ENCODE measurements at regions not wholly inside any gene's neighbourhood (a gene's known extent, or its start where the extent isn't known, plus 50 kb on each side); places are given as distances from the start of the nearest gene placed in this dataset.

DNA sequence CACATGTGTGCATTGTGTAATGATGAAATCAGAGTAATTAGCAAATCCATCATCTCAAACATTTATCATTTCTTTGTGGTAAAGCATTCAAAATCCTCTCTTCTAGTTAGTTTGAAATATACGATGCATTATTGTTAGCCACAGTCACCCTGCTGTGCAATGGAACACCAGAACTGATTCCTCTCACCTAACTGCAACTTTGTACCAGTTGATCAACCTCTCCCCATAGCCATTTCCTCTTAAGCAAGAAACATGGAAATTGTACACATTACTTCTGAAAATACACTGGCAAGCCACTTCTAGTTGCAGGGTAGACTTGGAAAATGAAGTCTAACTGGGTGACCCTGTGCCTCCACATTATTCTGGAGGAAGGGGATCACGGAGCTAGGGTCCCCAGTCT, 58.1 kb upstream of the ESR1 start:
- POLR2A ChIA-PET, result no interaction called here
- Histone ChIP-seq H3K4me3 (ENCODE audit: low read depth, low read length) (no peak overlapping the region), H3K27me3 (ENCODE audit: control insufficient read depth, insufficient read depth, low read length) (no peaks in the 10 kb centered on the region), H3K9me3 (ENCODE audit: control insufficient read depth, insufficient read depth, low read length) (no peaks in the 10 kb centered on the region), H3K27ac (ENCODE audit: low read depth, low read length) (no peak overlapping the region)
- no peak for DNase-seq (ENCODE audit: low read depth, low spot score)
- TF ChIP-seq, protein P1, sequence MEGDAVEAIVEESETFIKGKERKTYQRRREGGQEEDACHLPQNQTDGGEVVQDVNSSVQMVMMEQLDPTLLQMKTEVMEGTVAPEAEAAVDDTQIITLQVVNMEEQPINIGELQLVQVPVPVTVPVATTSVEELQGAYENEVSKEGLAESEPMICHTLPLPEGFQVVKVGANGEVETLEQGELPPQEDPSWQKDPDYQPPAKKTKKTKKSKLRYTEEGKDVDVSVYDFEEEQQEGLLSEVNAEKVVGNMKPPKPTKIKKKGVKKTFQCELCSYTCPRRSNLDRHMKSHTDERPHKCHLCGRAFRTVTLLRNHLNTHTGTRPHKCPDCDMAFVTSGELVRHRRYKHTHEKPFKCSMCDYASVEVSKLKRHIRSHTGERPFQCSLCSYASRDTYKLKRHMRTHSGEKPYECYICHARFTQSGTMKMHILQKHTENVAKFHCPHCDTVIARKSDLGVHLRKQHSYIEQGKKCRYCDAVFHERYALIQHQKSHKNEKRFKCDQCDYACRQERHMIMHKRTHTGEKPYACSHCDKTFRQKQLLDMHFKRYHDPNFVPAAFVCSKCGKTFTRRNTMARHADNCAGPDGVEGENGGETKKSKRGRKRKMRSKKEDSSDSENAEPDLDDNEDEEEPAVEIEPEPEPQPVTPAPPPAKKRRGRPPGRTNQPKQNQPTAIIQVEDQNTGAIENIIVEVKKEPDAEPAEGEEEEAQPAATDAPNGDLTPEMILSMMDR (IDR thresholded peaks at IDR 0.05; ENCODE audit: low read depth, low read length), result no peak
- CTCF ChIA-PET, result interaction anchor here (0.5 to 2.4 kb wide), 2 partner anchors 16 to 71 kb away, joined by 4 to 11 read pairs; no protein-coding TSS in a partner anchor

- Histone ChIP-seq H3K27ac (ENCODE audit: low read depth, low read length) (no peak overlapping the region), H3K4me3 (ENCODE audit: low read depth, low read length) (no peak overlapping the region), H3K27me3 (ENCODE audit: control insufficient read depth, insufficient read depth, low read length) (no peaks in the 10 kb centered on the region), H3K9me3 (ENCODE audit: control insufficient read depth, insufficient read depth, low read length) (no peaks in the 10 kb centered on the region)
- no peak for DNase-seq (ENCODE audit: low read depth, low spot score)
- TF ChIP-seq, protein P1 (IDR thresholded peaks at IDR 0.05; ENCODE audit: low read depth, low read length), result no peak
- ChIA-PET CTCF (interaction anchor here (0.6 to 1.6 kb wide), 2 partner anchors 12 to 544 kb away, joined by 3 to 6 read pairs; no protein-coding TSS in a partner anchor), POLR2A (no interaction called here)
Observed at GRCh38 chr6:151753581-151753980, 53.9 kb upstream of the ESR1 start.

GRCh38 chr6:151757506-151757955, 50.0 kb upstream of the ESR1 start:
- Histone ChIP-seq H3K27ac (ENCODE audit: low read depth, low read length) (no peak overlapping the region), H3K27me3 (ENCODE audit: control insufficient read depth, insufficient read depth, low read length) (no peaks in the 10 kb centered on the region), H3K4me3 (ENCODE audit: low read depth, low read length) (no peak overlapping the region), H3K9me3 (ENCODE audit: control insufficient read depth, insufficient read depth, low read length) (no peaks in the 10 kb centered on the region)
- POLR2A ChIA-PET, result no interaction called here
- CTCF ChIA-PET, result no interaction called here
- TF ChIP-seq, protein P1 (IDR thresholded peaks at IDR 0.05; ENCODE audit: low read depth, low read length), result no peak
- no peak for DNase-seq (ENCODE audit: low read depth, low spot score)

Measured in AG04450 (cell line).